HG03045 (cell line): ENCODE measurements at regions not wholly inside any gene's neighbourhood (a gene's known extent, or its start where the extent isn't known, plus 50 kb on each side); places are given as distances from the start of the nearest gene placed in this dataset.
"Not testable (repeated sequence)": the region's sequence is repeated elsewhere in the genome, so short reads cannot be mapped to it uniquely, and the experiment has no call there.

Experiments used
- ATAC-seq: cut with Tn5 transposase; IDR thresholded peaks from one replicate; pipeline ENCODE4 v1.9.1; 2021; ENCODE audit warnings: mild to moderate bottlenecking, moderate library complexity; ENCODE audit not compliant: unreplicated experiment

DNA sequence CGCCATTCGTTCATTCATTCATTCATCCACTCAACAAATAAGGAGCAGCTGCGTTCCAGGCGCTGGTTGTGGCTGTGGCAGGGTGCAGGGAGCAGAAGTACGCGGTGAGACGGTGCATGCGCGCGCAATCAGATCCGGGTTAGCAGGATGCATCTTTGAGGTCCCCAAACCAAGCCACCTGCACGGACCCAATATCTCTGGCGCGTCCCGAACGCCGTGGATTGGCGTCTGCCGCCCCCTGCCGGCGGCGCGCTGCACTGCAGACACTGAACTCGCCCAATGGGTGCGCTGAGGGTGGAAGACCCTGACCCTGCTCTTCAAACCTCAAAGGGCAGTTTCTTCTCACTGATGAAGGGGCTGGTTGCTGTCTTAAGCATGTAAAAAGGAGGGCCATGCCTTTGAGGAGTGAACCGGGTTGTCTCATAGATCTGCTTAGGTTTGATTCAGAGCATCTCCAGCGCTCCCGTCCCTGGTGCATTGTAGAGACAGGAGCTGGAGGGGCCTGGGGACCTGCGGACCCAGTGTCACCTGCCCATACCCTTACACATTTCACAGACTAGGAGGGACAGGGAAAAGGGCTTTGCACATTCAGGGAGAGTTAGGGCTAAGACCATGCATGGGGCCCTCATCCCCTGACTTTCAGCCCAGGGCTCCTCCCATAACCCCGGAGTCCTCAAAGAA lies 102.5 kb downstream of the RAMP3 start:
- peak; percentile 72 for ATAC-seq

DNA sequence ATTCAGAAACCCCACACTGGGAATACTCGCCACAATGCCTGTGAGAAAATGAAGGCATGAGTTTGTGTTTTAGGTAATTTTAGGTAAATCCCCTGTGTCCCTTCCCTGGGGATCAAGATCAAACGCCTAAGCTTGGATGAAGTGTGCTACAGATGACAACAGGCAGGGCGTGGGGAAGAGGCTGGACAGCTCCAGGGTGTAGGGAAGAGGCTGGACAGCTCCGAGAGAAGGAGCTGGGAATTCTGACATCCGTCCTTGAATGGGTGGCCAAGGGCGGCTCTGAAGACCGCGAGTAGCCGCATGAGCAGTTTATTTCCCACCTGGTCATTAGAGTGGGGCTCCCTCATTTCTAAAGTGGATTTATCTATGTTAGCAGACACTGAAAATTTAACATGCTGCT lies 109.7 kb downstream of the RAMP3 start:
- ATAC-seq, result no peak

DNA sequence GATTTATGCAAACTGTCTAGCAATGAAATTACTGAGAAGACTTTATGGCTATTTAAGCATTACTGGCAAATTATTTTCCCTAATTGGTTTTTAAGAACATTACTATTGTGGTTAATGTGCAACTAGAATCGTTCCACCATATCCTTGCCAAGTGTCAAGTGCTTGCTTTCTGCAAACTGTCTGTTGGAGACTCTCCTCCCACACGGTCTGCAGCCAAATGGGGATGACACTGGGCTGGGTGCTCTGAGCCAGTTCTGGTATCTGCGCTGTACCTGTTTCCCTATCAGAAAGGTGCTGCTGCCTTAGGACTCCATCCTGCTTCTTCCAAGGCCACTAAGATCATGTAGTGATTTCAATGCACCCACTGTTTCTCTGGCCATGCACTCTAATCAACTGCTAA lies 110.4 kb downstream of the RAMP3 start:
- no peak for ATAC-seq

DNA sequence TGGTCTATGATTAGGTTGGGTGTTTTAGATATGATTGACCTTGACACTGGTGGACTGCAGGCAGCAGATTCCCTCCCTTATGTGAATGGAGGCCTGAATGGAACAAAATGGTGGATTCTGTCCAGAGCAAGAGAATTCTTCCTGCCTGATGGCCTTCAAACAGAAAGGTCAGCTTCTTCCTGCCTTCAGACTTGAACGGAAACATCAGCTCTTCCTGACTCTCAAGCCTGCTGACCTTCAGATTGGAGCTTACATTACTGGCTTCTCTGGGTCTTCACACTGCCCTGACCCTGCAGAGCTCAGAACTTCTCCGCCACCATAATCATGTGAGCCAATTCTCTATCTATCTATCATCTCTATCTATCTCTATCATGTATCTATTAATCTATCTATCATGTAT lies 111.6 kb downstream of the RAMP3 start:
- ATAC-seq, result no peak

DNA sequence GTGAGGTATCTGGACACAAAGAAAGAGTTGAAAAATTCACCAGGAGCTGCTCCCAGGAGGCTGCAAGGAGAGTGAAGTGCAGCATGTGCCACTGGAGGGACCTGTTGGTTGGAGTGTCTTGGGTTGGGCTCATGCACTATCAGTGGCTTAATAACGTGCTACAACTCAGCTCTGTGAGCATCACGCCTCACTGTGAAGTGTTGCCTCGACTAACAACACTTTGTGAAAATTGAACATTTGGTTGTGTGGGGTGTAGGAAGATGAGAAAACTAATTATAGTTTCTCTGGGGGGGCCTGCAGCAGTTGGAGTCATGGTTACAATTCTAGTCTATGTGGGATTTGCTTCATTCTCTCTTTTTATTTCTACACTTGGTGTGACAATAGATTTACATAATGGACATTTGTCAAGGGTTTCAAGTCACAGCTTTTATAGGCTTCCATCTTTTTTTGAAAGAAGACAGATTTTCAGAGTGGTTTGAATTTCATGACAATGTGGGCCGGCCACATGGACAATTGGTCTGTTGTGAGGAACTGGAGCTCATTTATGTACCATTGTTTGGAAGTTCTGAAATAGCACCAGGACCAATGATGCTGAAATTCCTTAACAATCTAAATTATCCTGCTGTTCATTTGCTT lies 121.3 kb downstream of the RAMP3 start:
- no peak for ATAC-seq

DNA sequence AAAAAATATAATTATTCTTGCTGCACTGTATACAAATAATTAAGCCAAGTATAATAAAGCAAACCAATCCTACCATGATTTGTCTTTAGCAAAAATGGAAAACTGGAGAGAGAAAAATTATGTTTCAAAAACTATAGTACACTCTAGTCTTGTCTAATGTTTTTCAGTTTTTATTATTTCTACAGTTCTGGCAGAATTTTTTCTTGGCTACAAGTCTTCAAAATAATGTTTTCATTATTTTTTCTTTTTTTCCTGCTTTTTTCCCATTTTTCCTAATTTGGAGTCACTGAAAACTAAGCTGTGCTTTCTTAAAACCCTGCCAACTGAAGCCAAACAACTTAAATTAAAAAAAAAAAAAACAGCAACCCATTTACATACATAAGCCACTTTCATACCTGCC lies 132.0 kb downstream of the RAMP3 start:
- ATAC-seq, result not testable (repeated sequence)

DNA sequence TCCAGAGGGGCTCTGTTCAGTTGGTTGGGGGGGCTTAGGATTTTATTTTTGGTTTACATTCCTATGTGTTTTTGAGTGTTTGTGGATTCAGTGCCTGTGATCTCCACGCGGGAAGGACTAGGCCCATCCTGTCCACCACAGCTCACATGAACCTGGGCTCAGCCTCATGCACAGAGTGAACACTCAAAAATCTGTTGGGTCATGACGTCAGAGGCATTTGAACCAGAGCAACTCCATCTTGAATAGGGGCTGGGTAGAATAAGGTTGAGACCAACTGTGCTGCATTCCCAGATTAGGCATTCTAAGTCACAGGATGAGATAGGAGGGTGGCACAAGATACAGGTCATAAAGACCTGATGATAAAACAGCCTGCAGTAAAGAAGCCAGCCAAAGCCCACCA lies 133.3 kb downstream of the RAMP3 start:
- ATAC-seq, result no peak

DNA sequence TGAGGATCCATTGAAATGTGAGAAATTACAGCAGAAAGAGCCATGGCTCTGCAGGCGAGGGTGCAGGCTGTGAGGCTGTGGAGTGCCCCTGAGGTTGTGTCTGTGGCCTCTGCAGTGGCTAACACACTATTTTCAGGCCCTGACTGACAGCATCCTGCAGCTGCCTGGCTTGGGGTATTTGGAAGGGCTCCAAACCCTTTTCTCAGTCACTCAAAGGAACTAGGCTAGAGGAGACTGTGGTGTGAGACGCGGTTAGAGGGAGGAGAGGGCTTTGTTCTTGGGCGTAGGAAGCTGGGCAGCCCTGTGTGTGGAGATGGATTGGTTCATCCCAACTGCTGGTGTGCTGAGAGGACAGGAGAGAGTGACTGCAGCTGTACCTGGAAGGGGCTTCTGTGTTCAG lies 134.9 kb downstream of the RAMP3 start:
- ATAC-seq, result no peak

DNA sequence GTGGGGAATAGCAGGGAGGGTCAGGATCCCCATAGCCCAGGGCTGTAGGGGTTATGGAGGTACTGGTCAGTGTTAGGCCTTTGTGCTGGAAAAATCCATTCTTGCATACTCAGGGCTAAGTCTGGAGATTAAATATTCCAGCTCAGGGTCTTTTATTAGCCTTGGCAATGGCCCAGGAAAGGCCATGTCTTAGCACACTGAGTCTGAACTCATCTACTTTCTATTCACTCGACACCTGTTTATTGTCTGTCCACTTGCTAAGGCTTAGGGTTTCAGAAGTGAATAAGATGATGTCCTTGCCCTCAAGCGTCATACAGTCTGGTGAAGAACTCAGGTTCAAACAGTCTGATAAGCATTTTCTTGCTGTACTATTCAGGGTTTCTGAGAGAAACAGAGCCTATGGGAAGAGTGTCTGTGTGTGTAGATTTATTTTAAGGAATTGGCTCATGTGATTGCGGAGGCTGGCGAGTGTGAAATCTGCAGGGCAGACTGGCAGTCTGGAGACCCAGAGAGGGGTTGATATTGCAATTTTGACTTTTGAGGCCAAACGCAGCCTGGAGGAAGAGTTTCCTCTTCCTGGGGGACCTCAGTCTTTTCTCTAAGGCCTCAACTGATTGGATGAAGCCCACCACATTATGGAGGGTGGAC lies 135.8 kb downstream of the RAMP3 start:
- ATAC-seq, result no peak

DNA sequence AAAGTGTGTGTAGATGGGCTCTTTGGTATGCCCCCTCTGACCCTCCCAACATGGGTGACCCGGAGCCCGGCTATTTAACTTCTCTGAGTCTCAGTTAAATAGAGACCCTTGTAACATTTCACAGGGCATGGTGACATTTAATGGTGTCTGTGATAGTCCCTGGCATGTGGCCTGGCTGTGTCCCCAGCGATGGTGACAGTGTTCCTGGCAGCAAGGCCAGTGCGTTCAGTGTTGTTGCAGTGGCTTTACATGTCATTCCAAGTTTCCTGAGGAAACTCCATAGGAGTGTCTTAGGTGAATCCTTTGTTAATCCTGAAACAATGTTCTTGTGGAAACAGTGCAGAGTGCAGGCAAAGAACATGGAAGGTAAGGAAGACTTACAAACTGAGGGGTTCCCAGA lies 137.0 kb downstream of the RAMP3 start:
- no peak for ATAC-seq

DNA sequence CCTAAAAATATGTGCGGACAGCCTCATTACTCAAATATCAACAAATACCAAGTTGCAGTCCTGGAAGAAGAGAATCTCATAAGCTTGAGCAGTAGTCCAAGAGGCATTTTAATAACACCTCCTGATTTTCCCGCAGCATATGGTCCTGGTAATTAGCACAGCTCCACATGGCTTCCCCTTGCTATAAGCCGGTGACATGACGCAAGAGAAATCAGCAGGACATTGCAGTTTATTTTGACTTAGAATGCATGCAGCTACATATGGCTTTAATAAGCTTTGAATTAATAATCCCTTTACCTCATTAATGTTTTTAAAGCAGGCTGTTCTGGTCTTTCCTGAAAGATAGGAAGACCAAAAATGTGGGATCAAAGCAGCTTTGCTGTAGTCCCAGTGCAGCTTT lies 137.6 kb downstream of the RAMP3 start:
- ATAC-seq, result no peak

DNA sequence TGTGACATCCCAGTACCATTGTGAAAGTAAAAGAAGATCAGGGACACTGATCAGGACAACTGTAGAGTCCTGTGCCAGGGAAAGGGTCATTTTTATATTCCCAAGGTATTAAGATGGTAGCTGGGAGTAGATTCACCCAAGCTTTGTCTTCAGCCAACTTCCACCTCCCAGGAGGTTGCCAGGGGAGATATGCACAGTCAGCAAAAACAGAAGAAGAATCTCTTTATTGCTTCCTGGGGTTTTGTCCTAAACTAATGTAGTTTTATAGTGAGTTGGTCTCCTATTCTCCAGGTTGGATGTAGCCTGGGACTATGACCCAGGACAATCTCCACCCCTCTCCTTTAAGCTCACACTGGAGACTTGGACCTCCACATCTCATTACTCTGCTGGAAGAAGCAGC lies 139.2 kb downstream of the RAMP3 start:
- ATAC-seq, result no peak

DNA sequence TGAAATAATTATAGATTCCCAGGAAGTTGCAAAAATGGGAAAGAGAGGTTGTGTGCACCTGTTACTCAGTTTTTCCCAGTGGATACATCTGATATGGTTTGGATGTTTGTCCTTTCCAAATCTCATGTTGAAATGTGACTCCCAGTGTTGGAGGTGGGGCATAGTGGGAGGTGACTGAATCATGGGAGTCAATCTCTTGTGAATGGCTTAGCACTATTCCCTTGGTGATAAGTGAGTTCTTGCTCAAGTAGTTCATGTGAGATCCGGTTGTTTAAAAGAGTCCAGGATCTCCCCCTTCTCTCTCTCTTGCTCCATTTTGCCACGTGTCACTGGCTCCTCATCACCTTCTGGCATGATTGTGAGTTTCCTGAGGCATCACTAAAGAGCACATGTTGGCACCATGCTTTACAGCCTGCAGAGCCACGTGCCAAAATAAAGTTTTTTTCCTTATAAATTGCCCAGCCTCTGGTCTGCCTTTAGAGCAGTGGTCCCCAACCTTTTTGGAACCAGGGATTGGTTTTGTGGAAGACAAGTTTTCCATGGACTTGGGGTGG lies 149.2 kb downstream of the RAMP3 start:
- ATAC-seq, result no peak

DNA sequence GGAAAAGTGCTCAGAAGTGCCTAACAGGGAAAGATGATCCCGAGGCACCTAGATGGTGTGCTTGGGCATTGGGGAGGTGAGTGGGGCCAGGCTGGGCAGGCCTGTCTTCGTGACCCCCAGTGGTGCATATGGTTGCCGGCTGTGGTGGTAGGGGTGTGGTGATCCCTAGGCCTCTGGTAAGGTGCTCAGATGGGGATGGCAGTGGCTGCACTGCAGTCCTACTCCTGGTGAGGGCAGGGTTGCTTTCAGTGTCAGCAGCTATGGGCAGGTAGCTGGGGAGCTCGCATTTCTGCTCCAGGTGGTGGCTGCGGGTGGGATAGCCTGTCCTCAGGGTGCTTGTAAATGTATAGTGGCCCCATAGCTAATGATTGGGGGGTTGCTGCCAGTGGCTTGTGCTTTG lies 154.0 kb downstream of the RAMP3 start:
- no peak for ATAC-seq

DNA sequence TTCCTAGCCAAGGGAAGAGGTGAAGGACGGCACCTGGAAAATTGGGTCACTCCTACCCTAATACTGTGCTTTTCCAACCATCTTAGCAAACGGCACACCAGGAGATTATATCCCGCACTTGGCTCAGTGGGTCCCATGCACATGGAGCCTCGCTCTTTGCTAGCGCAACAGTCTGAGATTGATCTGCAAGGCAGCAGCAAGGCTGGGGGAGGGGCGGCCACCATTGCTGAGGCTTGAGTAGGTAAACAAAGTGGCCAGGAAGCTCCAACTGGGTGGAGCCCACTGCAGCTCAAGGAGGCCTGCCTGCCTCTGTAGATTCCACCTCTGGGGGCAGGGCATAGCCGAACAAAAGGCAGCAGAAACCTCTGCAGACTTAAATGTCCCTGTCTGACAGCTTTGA lies 157.9 kb downstream of the RAMP3 start:
- not testable (repeated sequence) for ATAC-seq

DNA sequence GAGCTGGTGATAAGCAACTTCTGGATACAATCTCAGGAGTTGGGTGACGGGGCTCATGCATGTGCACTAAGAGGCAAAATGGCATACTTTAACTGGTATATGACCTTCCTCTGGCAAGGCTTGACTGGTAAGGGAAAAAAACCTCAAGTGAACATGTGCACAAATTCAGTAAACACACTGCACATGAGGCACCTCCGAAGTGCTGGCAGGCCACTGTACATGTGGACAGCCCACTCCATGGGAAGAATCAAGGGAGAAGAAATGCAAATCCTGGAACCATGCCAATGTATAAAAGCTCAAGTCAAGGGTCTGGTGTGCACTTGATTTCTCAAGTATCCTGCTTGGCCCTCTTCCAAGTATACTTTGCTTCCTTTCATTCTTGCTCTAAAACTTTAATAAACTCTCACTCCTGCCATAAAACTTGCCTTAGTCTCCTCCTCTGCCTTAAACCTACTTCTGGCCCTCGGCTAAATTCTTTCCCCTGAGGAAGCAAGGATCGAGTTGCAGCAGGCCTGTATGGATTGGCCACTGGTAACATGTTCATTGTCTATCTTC lies 167.2 kb downstream of the RAMP3 start:
- no peak for ATAC-seq

DNA sequence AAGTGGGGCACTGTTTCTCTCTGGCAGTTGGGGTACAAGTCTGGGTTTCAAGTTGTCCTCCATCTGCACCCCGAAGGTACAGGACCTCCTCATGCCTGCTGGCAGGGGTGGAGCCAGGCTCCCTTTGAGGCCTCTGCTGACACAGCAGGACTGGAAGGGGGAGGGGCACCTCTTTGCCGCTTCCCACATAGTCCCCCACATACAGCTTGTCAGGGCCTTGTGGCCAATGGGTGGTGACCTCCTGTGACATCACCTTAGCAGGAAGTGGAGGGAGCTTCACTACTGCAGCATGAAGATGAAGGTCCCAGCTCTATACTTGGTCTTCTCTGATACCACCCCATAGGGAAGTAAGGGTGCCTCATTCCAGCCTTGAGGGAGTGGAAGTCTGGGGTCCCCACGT lies 167.8 kb downstream of the RAMP3 start:
- ATAC-seq, result no peak

DNA sequence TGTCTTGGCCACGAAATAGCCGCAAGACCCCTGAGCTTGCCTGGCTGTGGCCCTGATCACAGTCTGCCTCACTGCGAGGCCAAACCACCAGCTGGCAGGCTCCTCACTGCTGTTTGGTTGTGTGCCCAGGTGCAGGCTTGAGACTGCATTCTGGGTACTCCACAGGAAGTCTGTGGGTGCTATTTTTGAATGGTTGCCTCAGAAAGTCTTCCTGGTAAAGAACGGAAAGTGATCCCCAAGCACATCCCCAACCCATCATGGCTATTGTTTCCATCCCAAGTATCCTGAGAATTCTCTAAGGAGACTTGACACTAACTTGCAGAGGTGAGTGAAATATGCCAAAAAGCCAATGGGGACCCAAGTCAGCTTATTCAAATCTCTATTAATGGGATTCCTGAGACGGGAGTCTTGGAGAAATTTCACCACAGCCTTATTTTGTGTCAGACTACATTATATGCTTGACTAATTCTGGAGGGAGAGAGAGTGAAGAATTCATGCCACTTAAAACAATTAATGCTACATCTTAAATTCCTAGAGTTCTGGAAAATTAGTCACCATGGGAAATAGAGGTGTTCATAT lies 170.9 kb downstream of the RAMP3 start:
- ATAC-seq, result no peak

DNA sequence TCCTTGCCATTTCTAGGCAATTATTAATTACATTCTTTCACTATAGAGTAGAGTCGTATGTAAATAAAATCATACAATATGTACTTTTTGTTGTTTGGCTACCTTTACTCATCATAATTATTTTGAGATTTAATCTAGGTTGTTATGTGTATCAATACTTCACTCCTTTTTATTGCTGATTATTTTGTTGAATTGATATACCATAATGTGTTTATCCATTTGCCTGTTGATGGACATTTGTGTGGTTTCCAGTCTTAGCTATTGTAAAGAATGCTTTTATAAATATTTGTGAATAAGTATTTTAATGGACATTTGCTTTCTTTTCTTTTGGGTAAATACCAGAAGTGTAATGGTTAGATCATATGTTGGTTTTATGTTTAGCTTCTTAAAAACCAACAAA lies 174.0 kb downstream of the RAMP3 start:
- ATAC-seq, result no peak

DNA sequence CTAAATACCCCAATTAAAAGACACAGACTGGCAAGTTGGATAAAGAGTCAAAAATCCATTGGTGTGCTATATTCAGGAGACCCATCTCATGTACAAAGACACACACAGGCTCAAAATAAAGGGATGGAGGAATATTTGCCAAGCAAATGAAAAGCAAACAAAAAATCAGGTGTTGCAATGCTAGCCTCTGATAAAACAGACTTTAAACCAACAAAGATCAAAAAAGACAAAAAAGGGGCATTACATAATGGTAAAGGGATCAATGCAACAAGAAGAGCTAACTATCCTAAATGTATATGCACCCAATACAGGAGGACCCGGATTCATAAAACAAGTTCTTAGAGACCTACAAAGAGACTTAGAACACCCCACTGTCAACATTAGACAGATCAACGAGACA lies 177.4 kb downstream of the RAMP3 start:
- ATAC-seq, result not testable (repeated sequence)

DNA sequence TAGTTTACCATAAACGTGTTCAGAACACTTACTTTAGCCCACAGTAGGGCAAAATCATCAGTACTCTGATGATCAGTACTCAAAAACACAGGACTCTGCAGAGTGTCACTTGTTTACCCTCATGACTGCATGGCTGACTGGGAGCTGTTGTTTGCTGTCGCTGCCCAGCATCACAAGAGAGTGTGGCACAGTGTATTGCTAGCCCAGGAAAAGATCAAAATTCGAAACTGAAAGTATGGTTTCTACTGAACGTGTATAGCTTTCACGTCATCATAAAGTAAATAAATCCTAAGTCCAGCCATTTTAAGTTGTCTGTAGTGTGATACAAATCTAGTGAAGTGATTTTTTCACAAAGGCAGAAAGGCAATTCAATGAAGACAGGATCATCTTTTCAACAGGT lies 184.6 kb downstream of the RAMP3 start:
- no peak for ATAC-seq

DNA sequence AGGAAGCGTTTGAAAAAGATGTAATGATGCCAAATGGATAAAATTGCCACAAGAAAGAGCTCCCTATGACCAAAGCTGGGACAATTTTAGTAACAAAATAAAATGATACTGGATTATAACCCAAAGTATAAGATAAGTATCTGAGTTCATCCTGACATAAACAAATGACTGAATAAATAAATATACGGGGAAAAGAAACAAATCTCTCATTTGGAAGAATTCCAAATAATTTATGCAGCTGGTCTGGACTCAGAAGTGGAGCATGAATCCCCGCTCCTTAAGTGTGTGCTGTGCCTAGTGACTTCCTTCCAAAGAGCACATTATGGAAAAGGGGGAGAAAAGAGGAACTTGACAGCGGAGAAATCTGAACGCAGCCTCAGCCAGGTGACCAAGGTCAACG lies 186.2 kb downstream of the RAMP3 start:
- no peak for ATAC-seq
